ENCODE measurements at regions not wholly inside any gene's neighbourhood (a gene's known extent, or its start where the extent isn't known, plus 50 kb on each side); places are given as distances from the start of the nearest gene placed in this dataset.
"Not testable (repeated sequence)": the region's sequence is repeated elsewhere in the genome, so short reads cannot be mapped to it uniquely, and the experiment has no call there.

- DNase-seq, result no peak
These were observed 188.6 kb upstream of the FKBP1C start for GRCh38 chr6:63022631-63023030.

GRCh38 chr6:63023726-63024125 is 187.5 kb upstream of the FKBP1C start:
- no peak for DNase-seq

GRCh38 chr6:63049216-63049615 is 162.1 kb upstream of the FKBP1C start:
- DNase-seq, result no peak

GRCh38 chr6:63053206-63053605 is 158.1 kb upstream of the FKBP1C start:
- not testable (repeated sequence) for DNase-seq

- DNase-seq, result no peak
These were observed 152.7 kb upstream of the FKBP1C start for GRCh38 chr6:63058601-63059000.

- DNase-seq, result no peak
These were observed 147.5 kb upstream of the FKBP1C start for GRCh38 chr6:63063631-63064271.

GRCh38 chr6:63066055-63066704 is 145.1 kb upstream of the FKBP1C start:
- no peak for DNase-seq

- DNase-seq, result no peak
These were observed 116.3 kb upstream of the FKBP1C start for GRCh38 chr6:63094947-63095346.

- no peak for DNase-seq
These were observed 114.0 kb upstream of the FKBP1C start for GRCh38 chr6:63097222-63097621.

GRCh38 chr6:63098789-63099188 is 112.5 kb upstream of the FKBP1C start:
- no peak for DNase-seq

- no peak for DNase-seq
These were observed 111.4 kb upstream of the FKBP1C start for GRCh38 chr6:63099772-63100459.

- DNase-seq, result no peak
These were observed 96.6 kb upstream of the FKBP1C start for GRCh38 chr6:63114610-63115211.

GRCh38 chr6:63121166-63121565 is 90.1 kb upstream of the FKBP1C start:
- DNase-seq, result no peak

- no peak for DNase-seq
These were observed 71.2 kb upstream of the FKBP1C start for GRCh38 chr6:63140114-63140513.

- no peak for DNase-seq
These were observed 70.5 kb upstream of the FKBP1C start for GRCh38 chr6:63140692-63141318.

GRCh38 chr6:63149730-63150129 is 61.5 kb upstream of the FKBP1C start:
- no peak for DNase-seq

- DNase-seq, result no peak
These were observed 56.7 kb upstream of the FKBP1C start for GRCh38 chr6:63154535-63154934.

Data from tongue (tissue), 1 donor.